ENCODE measurements at regions not wholly inside any gene's neighbourhood (a gene's known extent, or its start where the extent isn't known, plus 50 kb on each side); places are given as distances from the start of the nearest gene placed in this dataset.

- H3K36me3 ChIP-seq: no peaks in the 10 kb centered on the region
- no peaks in the 10 kb centered on the region for H3K27me3 ChIP-seq (ENCODE audit: low read depth)
- intact Hi-C loops (cut with micrococcal nuclease): no loop called here
- H3K27ac ChIP-seq (replicated peaks): no peak overlapping the region
- H3K9me3 ChIP-seq (replicated peaks): peaks cover 13% of the 10 kb centered on the region
- DNase-seq: no peak
- TF ChIP-seq CTCF (IDR thresholded peaks at IDR 0.05; ENCODE audit: borderline replicate concordance): no peak
- H3K4me3 ChIP-seq: no peak overlapping the region
- H3K4me1 ChIP-seq: no peaks in the 10 kb centered on the region
Observed at GRCh38 chr18:29588446-29589100, 1411.6 kb upstream of the CDH2 start.

DNA sequence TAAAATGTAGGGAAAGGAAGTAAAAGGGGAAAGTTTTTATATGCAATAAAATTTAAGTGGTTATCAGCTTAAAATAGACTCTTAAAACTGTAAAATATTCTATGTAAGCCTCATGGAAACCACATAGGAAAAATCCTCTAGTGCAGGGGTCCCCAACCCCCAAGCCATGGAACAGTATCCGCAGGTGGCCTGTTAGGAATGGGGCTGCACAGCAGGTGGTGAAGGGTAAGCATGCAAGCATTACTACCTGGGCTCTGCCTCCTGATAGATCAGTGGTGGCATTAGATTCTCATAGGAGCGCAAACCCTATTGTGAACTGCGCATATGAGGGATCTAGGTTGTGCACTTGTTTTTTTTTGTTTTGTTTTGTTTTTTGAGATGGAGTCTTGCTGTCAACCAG lies 1409.3 kb upstream of the CDH2 start:
- Histone ChIP-seq H3K36me3 (no peaks in the 10 kb centered on the region), H3K27me3 (ENCODE audit: low read depth) (no peaks in the 10 kb centered on the region), H3K27ac (replicated peaks) (no peak overlapping the region), H3K9me3 (replicated peaks) (peaks cover 3% of the 10 kb centered on the region), H3K4me1 (no peaks in the 10 kb centered on the region), H3K4me3 (no peak overlapping the region)
- no peak for DNase-seq
- no peak for TF ChIP-seq CTCF (IDR thresholded peaks at IDR 0.05; ENCODE audit: borderline replicate concordance)
- intact Hi-C loops (cut with micrococcal nuclease): no loop called here

DNA sequence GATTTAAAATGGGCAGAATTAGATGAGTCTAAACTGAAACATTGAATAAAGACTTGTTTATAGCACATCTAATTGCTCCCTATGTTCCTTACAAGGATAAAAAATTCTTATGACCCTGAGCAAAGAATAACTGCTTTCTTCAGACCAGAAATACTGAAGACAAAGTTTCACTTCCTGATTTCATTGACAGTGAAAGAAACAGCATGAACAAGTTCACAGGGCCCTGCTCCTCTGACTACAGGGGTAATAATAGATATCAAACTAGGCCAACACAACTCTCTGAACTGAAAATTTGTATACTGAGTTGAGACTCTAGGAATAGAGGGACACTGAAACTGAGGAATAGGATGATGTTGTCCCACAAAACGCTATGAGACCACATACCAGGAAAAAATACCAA lies 1383.3 kb upstream of the CDH2 start:
- Histone ChIP-seq H3K27ac (replicated peaks) (no peak overlapping the region), H3K4me1 (no peaks in the 10 kb centered on the region), H3K4me3 (no peak overlapping the region), H3K36me3 (no peaks in the 10 kb centered on the region), H3K27me3 (ENCODE audit: low read depth) (no peaks in the 10 kb centered on the region), H3K9me3 (replicated peaks) (no peaks in the 10 kb centered on the region)
- intact Hi-C loops (cut with micrococcal nuclease): no loop called here
- no peak for DNase-seq
- TF ChIP-seq CTCF (IDR thresholded peaks at IDR 0.05; ENCODE audit: borderline replicate concordance): no peak

- H3K4me1 ChIP-seq: no peaks in the 10 kb centered on the region
- intact Hi-C loops (cut with micrococcal nuclease): no loop called here
- H3K9me3 ChIP-seq (replicated peaks): peaks cover 7% of the 10 kb centered on the region
- no peaks in the 10 kb centered on the region for H3K27me3 ChIP-seq (ENCODE audit: low read depth)
- no peak overlapping the region for H3K4me3 ChIP-seq
- no peak for TF ChIP-seq CTCF (IDR thresholded peaks at IDR 0.05; ENCODE audit: borderline replicate concordance)
- no peak overlapping the region for H3K27ac ChIP-seq (replicated peaks)
- H3K36me3 ChIP-seq: no peaks in the 10 kb centered on the region
- no peak for DNase-seq
Observed at GRCh38 chr18:29556070-29556469, 1379.1 kb upstream of the CDH2 start.

- H3K9me3 ChIP-seq (replicated peaks): peaks cover 19% of the 10 kb centered on the region
- H3K27ac ChIP-seq (replicated peaks): no peak overlapping the region
- no peak overlapping the region for H3K4me3 ChIP-seq
- DNase-seq: no peak
- intact Hi-C loops (cut with micrococcal nuclease): loop anchor here (10.0 kb wide), 1 partner anchor 55 kb away; no protein-coding TSS in a partner anchor
- no peaks in the 10 kb centered on the region for H3K36me3 ChIP-seq
- H3K27me3 ChIP-seq (ENCODE audit: low read depth): no peaks in the 10 kb centered on the region
- H3K4me1 ChIP-seq: no peaks in the 10 kb centered on the region
- no peak for TF ChIP-seq CTCF (IDR thresholded peaks at IDR 0.05; ENCODE audit: borderline replicate concordance)
Observed at GRCh38 chr18:29549759-29550158, 1372.8 kb upstream of the CDH2 start.
